CD4-positive, CD25-positive, alpha-beta regulatory T cell (primary cell): ENCODE measurements at regions not wholly inside any gene's neighbourhood (a gene's known extent, or its start where the extent isn't known, plus 50 kb on each side); places are given as distances from the start of the nearest gene placed in this dataset.

Experiments used
- ATAC-seq, 2 donors: fragments of 150-1000 bp; cut with Tn5 transposase; one replicate each; pipeline ENCODE4 v1.10.0; 2021; ENCODE audit warnings: low read depth in 2 of 2, moderate number of reproducible peaks in 2 of 2, moderate library complexity in 1 of 2
- DNase-seq, 3 donors: peaks; one replicate each; pipeline versions ENCODE4 v3.0.0 to v3.0.0-alpha.2; 2012 to 2022; ENCODE audit warnings: mixed read lengths in 1 of 3
- H3K27ac ChIP-seq: one replicate; pipeline ENCODE4 v1.7.0; 2013; ENCODE audit warnings: mild to moderate bottlenecking, low read length; ENCODE audit not compliant: insufficient read depth, poor library complexity, severe bottlenecking
- H3K27me3 ChIP-seq: one replicate; pipeline ENCODE4 v1.7.0; 2013; ENCODE audit warnings: low read length; ENCODE audit not compliant: control insufficient read depth, insufficient read depth
- H3K36me3 ChIP-seq: one replicate; pipeline ENCODE4 v1.7.0; 2013; ENCODE audit warnings: mild to moderate bottlenecking, low read length, moderate library complexity; ENCODE audit not compliant: control insufficient read depth, insufficient read depth
- H3K4me1 ChIP-seq: 2 replicates; pipeline ENCODE4 v1.7.0; 2013; ENCODE audit warnings: mild to moderate bottlenecking, low read length; ENCODE audit not compliant: insufficient read depth, control insufficient read depth, poor library complexity, severe bottlenecking
- H3K4me3 ChIP-seq: one replicate; pipeline ENCODE4 v1.7.0; 2013; ENCODE audit warnings: low read depth, mild to moderate bottlenecking, low read length, moderate library complexity
- H3K9me3 ChIP-seq, 2 experiments: 1 replicate in 1 of 2; 2 replicates in 1 of 2; pipeline ENCODE4 v1.7.0; 2013; ENCODE audit warnings: low read length in 2 of 2, mild to moderate bottlenecking in 1 of 2, moderate library complexity in 1 of 2; ENCODE audit not compliant: control insufficient read depth in 2 of 2
- H3K27ac Mint-ChIP-seq, 3 donors: one replicate each; pipeline ENCODE4 v1.8.0; 2020 to 2022; ENCODE audit warnings: mild to moderate bottlenecking in 3 of 3, mixed read lengths in 3 of 3, moderate library complexity in 2 of 3
- H3K27me3 Mint-ChIP-seq: one replicate; pipeline ENCODE4 v1.8.0; 2022; ENCODE audit warnings: mild to moderate bottlenecking, mixed read lengths
- H3K36me3 Mint-ChIP-seq: one replicate; pipeline ENCODE4 v1.8.0; 2020; ENCODE audit warnings: mixed read lengths
- H3K4me1 Mint-ChIP-seq, 4 donors: one replicate each; pipeline ENCODE4 v1.8.0; 2020 to 2022; ENCODE audit warnings: mixed read lengths in 4 of 4, mild to moderate bottlenecking in 1 of 4
- H3K4me3 Mint-ChIP-seq, 4 donors: one replicate each; pipeline ENCODE4 v1.8.0; 2020 to 2022; ENCODE audit warnings: mild to moderate bottlenecking in 4 of 4, mixed read lengths in 4 of 4, moderate library complexity in 3 of 4
- H3K9me3 Mint-ChIP-seq, 7 donors: one replicate each; pipeline ENCODE4 v1.8.0; 2020 to 2022; ENCODE audit warnings: mixed read lengths in 7 of 7, mild to moderate bottlenecking in 3 of 7, moderate library complexity in 2 of 7

DNA sequence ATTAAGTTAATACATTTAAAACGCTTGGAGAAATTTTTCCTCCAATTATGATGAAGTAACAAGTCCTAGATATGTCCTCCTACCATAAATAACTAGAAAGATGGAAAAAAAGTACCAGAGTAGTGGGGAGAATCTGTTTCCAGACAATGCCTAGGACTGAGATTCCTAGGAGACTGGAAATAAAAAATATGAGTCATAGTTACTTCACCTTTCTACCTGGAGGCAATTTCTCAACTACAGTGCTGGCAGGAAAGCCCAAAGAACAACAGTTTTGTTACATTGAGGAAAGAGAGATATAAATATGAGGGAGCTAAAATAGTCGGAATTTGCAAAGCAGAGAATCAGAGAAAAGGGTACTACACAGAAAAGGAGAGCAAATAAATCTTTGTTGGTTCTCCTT lies 202.1 kb upstream of the ARHGAP42 start:
- H3K4me3 Mint-ChIP-seq: no peak overlapping the region

DNA sequence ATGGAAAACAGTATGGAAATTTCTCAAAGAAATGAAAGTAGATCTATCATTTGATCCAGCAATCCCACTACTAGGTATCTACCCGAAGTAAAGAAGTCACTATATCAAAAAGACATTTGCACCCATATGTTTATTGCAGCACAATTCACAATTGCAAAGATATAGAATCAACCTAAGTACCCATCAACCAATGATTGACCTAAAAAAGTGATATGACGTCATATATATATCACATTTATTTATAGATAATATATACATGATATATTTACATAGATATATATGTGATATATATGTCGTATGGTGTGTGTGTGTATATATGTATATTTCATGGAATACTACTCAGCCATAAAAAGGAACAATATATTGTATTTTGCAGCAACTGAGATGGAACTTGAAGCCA lies 188.3 kb upstream of the ARHGAP42 start:
- Histone ChIP-seq H3K4me3 (no peak overlapping the region), H3K27ac (no peak overlapping the region), H3K4me1 (no peaks in the 10 kb centered on the region), H3K36me3 (no peaks in the 10 kb centered on the region), H3K9me3 (no peaks in the 10 kb centered on the region), H3K27me3 (no peaks in the 10 kb centered on the region)
- no peak overlapping the region for H3K4me3 Mint-ChIP-seq
- no peak for DNase-seq
- H3K9me3 Mint-ChIP-seq: peaks cover 3 to 42% (median 13%) of the 10 kb centered on the region in 7 donors
- H3K4me1 Mint-ChIP-seq: no peaks in the 10 kb centered on the region
- no peak overlapping the region for H3K27ac Mint-ChIP-seq
- ATAC-seq: no peak
- H3K36me3 Mint-ChIP-seq: no peaks in the 10 kb centered on the region
- no peaks in the 10 kb centered on the region for H3K27me3 Mint-ChIP-seq

More for the DNA sequence above, 202.1 kb upstream of the ARHGAP42 start:
- Histone ChIP-seq H3K27me3 (no peaks in the 10 kb centered on the region), H3K9me3 (peaks cover 0 to 2% of the 10 kb centered on the region in 2 experiments), H3K4me3 (no peak overlapping the region), H3K36me3 (no peaks in the 10 kb centered on the region), H3K4me1 (no peaks in the 10 kb centered on the region), H3K27ac (no peak overlapping the region)
- DNase-seq (no peak), ATAC-seq (no peak)
- no peak overlapping the region for H3K27ac Mint-ChIP-seq
- H3K4me1 Mint-ChIP-seq: no peaks in the 10 kb centered on the region
- no peaks in the 10 kb centered on the region for H3K27me3 Mint-ChIP-seq
- no peaks in the 10 kb centered on the region for H3K36me3 Mint-ChIP-seq
- peaks cover 2 to 36% (median 15%) of the 10 kb centered on the region in 7 donors for H3K9me3 Mint-ChIP-seq

DNA sequence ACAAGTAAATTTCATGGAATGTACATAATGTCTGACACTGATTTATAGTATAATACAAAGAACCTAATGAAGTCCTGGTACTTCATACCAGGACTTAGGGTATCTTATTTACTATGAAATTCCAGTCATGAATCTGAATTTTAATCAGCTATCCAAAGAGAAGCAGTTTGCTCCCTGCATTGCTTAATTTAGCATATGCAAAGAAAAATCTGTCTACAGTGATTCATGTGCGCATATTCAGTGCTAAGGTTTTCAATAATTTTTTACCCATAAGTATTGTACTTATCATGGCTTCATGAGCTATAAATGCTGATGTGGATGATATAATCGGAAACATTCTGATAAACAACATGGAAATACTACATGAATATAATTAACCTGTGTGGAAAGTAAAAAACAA lies 185.6 kb upstream of the ARHGAP42 start:
- Mint-ChIP-seq H3K4me1 (no peaks in the 10 kb centered on the region), H3K27me3 (no peaks in the 10 kb centered on the region), H3K9me3 (peaks cover 4 to 36% (median 11%) of the 10 kb centered on the region in 7 donors), H3K4me3 (no peak overlapping the region), H3K27ac (no peak overlapping the region), H3K36me3 (no peaks in the 10 kb centered on the region)
- no peaks in the 10 kb centered on the region for H3K27me3 ChIP-seq
- no peaks in the 10 kb centered on the region for H3K4me1 ChIP-seq
- ATAC-seq (no peak), DNase-seq (no peak)
- no peaks in the 10 kb centered on the region for H3K36me3 ChIP-seq
- no peak overlapping the region for H3K27ac ChIP-seq
- no peak overlapping the region for H3K4me3 ChIP-seq
- no peaks in the 10 kb centered on the region for H3K9me3 ChIP-seq

DNA sequence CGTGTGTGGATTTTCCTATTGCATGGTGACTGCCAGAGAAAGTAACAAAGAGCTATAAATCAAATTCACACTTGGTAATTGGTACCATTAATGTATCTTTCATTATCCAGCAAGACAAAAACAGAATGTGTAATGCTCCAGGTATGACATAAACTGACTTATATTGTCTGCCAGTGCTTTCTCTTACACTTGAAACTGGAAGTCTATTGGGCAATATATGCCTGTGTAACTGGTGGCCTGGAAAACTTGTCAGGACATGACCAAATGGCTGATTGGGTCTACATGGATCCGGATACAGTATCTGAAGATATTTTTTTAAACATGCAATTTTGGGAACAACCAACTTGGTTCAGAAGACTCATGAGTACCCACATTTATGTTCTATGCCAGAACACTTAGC lies 174.6 kb upstream of the ARHGAP42 start:
- Mint-ChIP-seq H3K27ac (no peak overlapping the region), H3K9me3 (peaks cover 0 to 22% (median 7%) of the 10 kb centered on the region in 7 donors), H3K27me3 (no peaks in the 10 kb centered on the region), H3K36me3 (no peaks in the 10 kb centered on the region), H3K4me3 (no peak overlapping the region), H3K4me1 (no peaks in the 10 kb centered on the region)
- H3K27ac ChIP-seq: no peak overlapping the region
- H3K4me1 ChIP-seq: no peaks in the 10 kb centered on the region
- peaks cover 0 to 3% of the 10 kb centered on the region in 2 experiments for H3K9me3 ChIP-seq
- H3K36me3 ChIP-seq: no peaks in the 10 kb centered on the region
- H3K27me3 ChIP-seq: no peaks in the 10 kb centered on the region
- no peak overlapping the region for H3K4me3 ChIP-seq
- DNase-seq (no peak), ATAC-seq (no peak)

DNA sequence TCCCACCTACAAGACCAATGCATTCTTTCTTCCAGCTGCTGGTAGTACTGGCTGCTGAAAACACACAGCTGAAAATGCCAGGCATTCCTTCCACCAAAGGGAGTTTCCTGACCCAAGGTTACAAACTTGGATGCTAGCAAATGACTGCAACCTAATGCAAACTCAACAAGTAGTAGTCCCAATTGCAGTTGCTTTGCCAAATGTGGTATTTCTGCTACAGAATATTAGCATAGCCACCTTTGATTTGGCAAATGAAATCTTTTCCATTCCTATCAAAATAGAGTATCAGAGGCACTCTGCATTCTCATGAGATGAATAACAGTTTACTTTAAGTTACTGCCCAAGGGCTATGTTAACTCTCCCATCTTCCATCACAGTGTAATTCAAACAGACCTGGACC lies 172.0 kb upstream of the ARHGAP42 start:
- no peaks in the 10 kb centered on the region for H3K4me1 ChIP-seq
- ATAC-seq: no peak
- no peak overlapping the region for H3K4me3 Mint-ChIP-seq
- H3K27me3 Mint-ChIP-seq: no peaks in the 10 kb centered on the region
- DNase-seq: no peak
- H3K4me1 Mint-ChIP-seq: no peaks in the 10 kb centered on the region
- no peaks in the 10 kb centered on the region for H3K36me3 ChIP-seq
- no peak overlapping the region for H3K27ac ChIP-seq
- peaks cover 0 to 5% of the 10 kb centered on the region in 2 experiments for H3K9me3 ChIP-seq
- no peaks in the 10 kb centered on the region for H3K36me3 Mint-ChIP-seq
- H3K27ac Mint-ChIP-seq: no peak overlapping the region
- no peaks in the 10 kb centered on the region for H3K27me3 ChIP-seq
- H3K9me3 Mint-ChIP-seq: peaks cover 2 to 22% (median 6%) of the 10 kb centered on the region in 7 donors
- no peak overlapping the region for H3K4me3 ChIP-seq

DNA sequence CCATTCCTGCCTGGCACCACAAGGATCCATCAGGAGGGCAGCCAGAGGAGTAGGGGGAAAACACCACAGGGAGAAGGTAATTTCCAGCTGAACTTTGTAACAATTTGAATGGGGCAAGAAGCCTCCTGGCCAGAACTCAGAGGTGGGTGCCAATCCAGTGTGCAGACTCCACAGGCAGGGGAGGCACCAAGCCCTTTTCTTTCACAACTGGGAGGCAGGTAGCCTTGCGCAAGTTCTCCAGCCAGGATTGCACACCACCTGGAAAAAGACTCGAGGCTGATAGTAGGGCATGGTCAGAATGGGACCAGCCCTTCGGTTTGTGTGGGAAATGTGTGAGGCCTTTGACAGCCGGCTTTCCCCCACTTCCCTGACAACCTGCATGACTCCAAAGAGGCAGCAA lies 161.9 kb upstream of the ARHGAP42 start:
- Histone ChIP-seq H3K4me3 (no peak overlapping the region), H3K27ac (no peak overlapping the region), H3K9me3 (peaks cover 2 to 27% of the 10 kb centered on the region in 2 experiments), H3K36me3 (no peaks in the 10 kb centered on the region), H3K4me1 (no peaks in the 10 kb centered on the region), H3K27me3 (no peaks in the 10 kb centered on the region)
- no peaks in the 10 kb centered on the region for H3K27me3 Mint-ChIP-seq
- no peaks in the 10 kb centered on the region for H3K36me3 Mint-ChIP-seq
- H3K9me3 Mint-ChIP-seq: peaks cover 6 to 34% (median 14%) of the 10 kb centered on the region in 7 donors
- H3K4me1 Mint-ChIP-seq: no peaks in the 10 kb centered on the region
- ATAC-seq: no peak
- H3K4me3 Mint-ChIP-seq: no peak overlapping the region
- DNase-seq: no peak
- no peak overlapping the region for H3K27ac Mint-ChIP-seq

DNA sequence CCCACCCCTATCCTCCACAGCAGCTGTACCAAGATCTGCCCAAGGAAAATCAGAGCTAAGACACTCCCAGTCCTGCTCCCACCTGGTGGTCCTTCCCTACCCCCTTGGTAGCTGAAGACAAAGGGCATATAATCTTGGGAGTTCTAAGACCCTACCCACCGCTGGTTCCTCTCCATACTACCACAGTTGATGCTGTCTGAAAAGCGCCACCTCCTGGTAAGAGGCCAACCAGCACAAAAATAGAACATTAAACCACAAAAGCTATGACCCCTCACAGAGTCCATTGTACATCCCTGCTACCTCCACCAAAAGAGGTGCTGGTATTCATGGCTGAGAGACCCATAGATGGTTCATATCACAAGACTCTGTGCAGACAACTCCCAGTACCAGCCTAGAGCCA lies 161.5 kb upstream of the ARHGAP42 start:
- H3K27ac Mint-ChIP-seq: no peak overlapping the region
- no peaks in the 10 kb centered on the region for H3K27me3 ChIP-seq
- DNase-seq (no peak), ATAC-seq (no peak)
- H3K4me3 Mint-ChIP-seq: no peak overlapping the region
- H3K4me3 ChIP-seq: no peak overlapping the region
- no peak overlapping the region for H3K27ac ChIP-seq
- H3K27me3 Mint-ChIP-seq: no peaks in the 10 kb centered on the region
- no peaks in the 10 kb centered on the region for H3K4me1 ChIP-seq
- no peaks in the 10 kb centered on the region for H3K36me3 ChIP-seq
- no peaks in the 10 kb centered on the region for H3K36me3 Mint-ChIP-seq
- peaks cover 6 to 34% (median 14%) of the 10 kb centered on the region in 7 donors for H3K9me3 Mint-ChIP-seq
- no peaks in the 10 kb centered on the region for H3K4me1 Mint-ChIP-seq
- peaks cover 2 to 27% of the 10 kb centered on the region in 2 experiments for H3K9me3 ChIP-seq

DNA sequence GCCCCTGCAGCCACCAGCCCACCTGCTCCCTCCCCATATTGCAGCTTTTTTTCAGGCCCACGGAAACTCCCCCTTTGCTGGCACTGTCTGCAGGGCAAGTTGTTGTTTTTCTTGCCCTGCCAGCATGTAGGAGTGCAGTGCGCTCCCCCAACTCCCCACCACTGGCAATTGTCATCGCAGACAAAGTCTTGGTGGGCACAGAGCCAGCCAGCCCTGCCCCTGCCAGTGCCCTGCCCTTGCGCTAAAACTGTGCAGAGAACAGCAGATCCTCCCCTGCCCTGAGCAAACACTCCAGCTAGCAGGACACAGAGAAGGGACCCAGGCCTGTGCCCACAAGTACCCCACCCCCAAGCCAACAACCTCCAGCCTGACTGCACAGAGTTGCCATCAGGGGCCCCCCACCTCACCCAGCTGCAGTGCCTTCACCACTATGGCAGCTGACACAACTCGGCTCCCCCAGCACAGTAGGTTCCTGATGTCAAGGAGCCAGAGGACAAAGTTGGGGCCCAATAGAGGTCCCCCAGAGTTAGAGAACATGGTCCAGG lies 158.1 kb upstream of the ARHGAP42 start:
- H3K27ac ChIP-seq: no peak overlapping the region
- H3K4me3 Mint-ChIP-seq: no peak overlapping the region
- H3K27me3 Mint-ChIP-seq: no peaks in the 10 kb centered on the region
- no peaks in the 10 kb centered on the region for H3K4me1 ChIP-seq
- DNase-seq (no peak), ATAC-seq (no peak)
- no peak overlapping the region for H3K4me3 ChIP-seq
- H3K36me3 ChIP-seq: no peaks in the 10 kb centered on the region
- H3K36me3 Mint-ChIP-seq: no peaks in the 10 kb centered on the region
- no peaks in the 10 kb centered on the region for H3K27me3 ChIP-seq
- no peaks in the 10 kb centered on the region for H3K4me1 Mint-ChIP-seq
- H3K9me3 Mint-ChIP-seq: peaks cover 7 to 34% (median 12%) of the 10 kb centered on the region in 7 donors
- H3K27ac Mint-ChIP-seq: no peak overlapping the region
- peaks cover 0 to 15% of the 10 kb centered on the region in 2 experiments for H3K9me3 ChIP-seq
